GM19025 (cell line): ENCODE measurements at regions not wholly inside any gene's neighbourhood (a gene's known extent, or its start where the extent isn't known, plus 50 kb on each side); places are given as distances from the start of the nearest gene placed in this dataset.
"Not testable (repeated sequence)": the region's sequence is repeated elsewhere in the genome, so short reads cannot be mapped to it uniquely, and the experiment has no call there.

ENCODE experiments used
- ATAC-seq: cut with Tn5 transposase; IDR thresholded peaks from one replicate; pipeline ENCODE4 v1.9.1; 2021; ENCODE audit warnings: mild to moderate bottlenecking, low read depth, moderate library complexity; ENCODE audit not compliant: unreplicated experiment

GRCh38 chr1:194420706-194421105, 1234.3 kb upstream of the B3GALT2 start:
- ATAC-seq, result no peak

GRCh38 chr1:194419721-194420120, 1233.3 kb upstream of the B3GALT2 start:
- no peak for ATAC-seq

GRCh38 chr1:194410756-194411155, 1224.3 kb upstream of the B3GALT2 start:
- no peak for ATAC-seq

- not testable (repeated sequence) for ATAC-seq
Observed at GRCh38 chr1:194407238-194407637, 1220.8 kb upstream of the B3GALT2 start.

- ATAC-seq, result no peak
Observed at GRCh38 chr1:194394676-194395075, 1208.3 kb upstream of the B3GALT2 start.

GRCh38 chr1:194387531-194387930, 1201.1 kb upstream of the B3GALT2 start:
- no peak for ATAC-seq

GRCh38 chr1:194378517-194378916, 1192.1 kb upstream of the B3GALT2 start:
- no peak for ATAC-seq

GRCh38 chr1:194374649-194375048, 1188.2 kb upstream of the B3GALT2 start:
- ATAC-seq, result no peak

- ATAC-seq, result no peak
Observed at GRCh38 chr1:194372266-194372665, 1185.9 kb upstream of the B3GALT2 start.

- ATAC-seq, result no peak
Observed at GRCh38 chr1:194369622-194370021, 1183.2 kb upstream of the B3GALT2 start.

GRCh38 chr1:194369060-194369459, 1182.6 kb upstream of the B3GALT2 start:
- ATAC-seq, result no peak

- ATAC-seq, result no peak
Observed at GRCh38 chr1:194367121-194367520, 1180.7 kb upstream of the B3GALT2 start.

GRCh38 chr1:194366705-194367104, 1180.3 kb upstream of the B3GALT2 start:
- no peak for ATAC-seq

GRCh38 chr1:194362327-194362726, 1175.9 kb upstream of the B3GALT2 start:
- ATAC-seq, result no peak

- ATAC-seq, result no peak
Observed at GRCh38 chr1:194361374-194362131, 1175.1 kb upstream of the B3GALT2 start.

- no peak for ATAC-seq
Observed at GRCh38 chr1:194358208-194358581, 1171.8 kb upstream of the B3GALT2 start.

- not testable (repeated sequence) for ATAC-seq
Observed at GRCh38 chr1:194357573-194358207, 1171.3 kb upstream of the B3GALT2 start.

- ATAC-seq, result no peak
Observed at GRCh38 chr1:194355488-194356106, 1169.2 kb upstream of the B3GALT2 start.

GRCh38 chr1:194353121-194353520, 1166.7 kb upstream of the B3GALT2 start:
- no peak for ATAC-seq

GRCh38 chr1:194347200-194347599, 1160.8 kb upstream of the B3GALT2 start:
- no peak for ATAC-seq

- no peak for ATAC-seq
Observed at GRCh38 chr1:194342484-194343262, 1156.3 kb upstream of the B3GALT2 start.
